NCI-H146 treated with DMSO at 0.1 percent for 48 hours (cell line): ENCODE measurements at regions not wholly inside any gene's neighbourhood (a gene's known extent, or its start where the extent isn't known, plus 50 kb on each side); places are given as distances from the start of the nearest gene placed in this dataset.

Source experiments
- DNase-seq: peaks from one replicate; lab custom pipeline; 2025; ENCODE audit not compliant: unreplicated experiment; lab: John Stamatoyannopoulos, UW

DNA sequence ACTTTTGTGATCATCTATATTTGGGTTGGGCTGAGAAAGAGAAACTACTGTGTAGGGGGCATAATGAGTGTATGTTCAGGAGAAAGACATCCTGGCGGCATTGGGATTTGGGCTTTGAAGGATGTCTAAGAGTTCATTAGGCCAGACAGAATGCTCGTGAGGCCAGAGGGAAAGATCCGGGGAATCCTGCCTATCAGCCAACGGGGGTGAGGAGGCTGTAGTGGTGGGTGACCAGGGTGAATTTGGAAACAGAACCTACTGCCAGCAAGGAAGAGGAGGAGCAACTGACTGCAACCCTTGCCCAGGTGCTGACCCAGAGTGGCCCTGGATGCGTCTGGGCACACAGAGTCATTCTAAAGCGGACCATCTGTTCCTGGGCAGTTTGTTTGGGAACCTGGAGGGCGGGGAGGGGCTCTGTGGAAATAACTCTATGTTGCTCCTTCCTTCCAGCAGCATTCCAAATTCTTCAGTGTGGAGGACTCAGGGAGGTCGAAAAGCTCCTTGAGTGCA lies 56.9 kb upstream of the ECE1 start:
- no peak for DNase-seq

DNA sequence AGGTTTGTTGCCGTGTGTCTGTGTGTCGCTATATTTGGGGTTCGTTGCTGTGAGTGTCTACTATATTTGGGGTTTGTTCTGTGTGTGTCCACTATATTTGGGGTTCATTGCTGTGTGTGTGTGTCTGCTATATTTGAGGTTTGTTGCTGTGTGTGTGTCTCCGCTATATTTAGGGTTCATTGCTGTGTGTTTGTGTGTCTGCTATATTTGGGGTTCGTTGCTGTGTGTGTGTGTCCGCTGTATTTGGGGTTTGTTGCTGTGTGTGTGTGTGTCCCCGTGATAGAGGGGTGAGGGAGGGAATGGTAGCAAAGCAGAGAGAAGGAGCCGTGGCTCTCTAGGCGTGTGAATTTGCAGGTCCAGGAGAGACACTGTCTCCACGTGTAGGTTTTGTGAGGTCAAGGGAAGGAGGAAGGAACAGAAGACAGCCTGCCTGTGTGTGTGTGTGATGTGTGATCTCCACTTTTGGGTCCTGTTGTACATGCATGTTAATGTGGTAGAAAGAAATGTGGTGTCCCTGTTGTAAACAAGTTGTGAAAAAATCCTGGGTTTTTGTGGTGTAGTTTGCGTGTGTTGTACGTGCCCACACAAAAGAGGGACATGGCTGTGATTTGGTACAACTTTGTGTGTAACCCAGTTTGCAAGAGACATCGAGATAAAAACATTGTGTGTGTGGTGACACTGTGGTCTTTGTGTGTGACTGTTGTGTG lies 56.3 kb upstream of the ECE1 start:
- DNase-seq: no peak

DNA sequence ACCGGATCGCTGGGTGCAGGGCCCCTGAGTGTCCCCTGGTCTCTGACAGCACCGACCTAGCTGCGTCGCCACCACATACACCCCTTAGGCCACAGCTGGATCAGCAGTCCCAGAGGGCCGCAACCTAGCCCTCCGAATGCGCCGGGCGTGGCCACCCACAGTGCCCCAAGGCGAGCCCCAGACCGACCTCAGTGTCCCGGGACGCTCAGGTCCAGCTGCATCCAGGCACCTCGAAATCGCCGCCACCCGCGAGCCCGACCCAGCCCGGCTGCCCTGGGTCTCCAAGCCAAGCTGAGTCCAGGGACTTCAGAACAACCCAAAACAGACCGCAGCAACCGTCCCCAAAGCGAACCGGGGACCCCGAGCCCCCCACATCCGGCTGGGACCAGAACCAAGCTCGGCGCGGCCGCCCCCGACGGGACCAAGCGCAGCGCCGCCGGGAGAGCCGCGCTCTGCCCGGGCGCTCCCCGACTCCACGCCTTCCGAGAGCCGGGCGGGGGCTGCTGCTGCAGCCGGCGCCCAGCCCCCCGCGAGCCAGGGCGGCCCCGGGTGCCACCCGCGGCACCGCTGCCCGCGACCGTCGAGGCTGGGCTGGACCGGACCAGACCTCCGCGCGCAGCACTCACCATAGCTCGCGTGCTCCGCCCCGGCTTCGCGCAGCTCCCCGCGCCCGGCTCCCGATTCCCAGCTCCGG lies 54.6 kb upstream of the ECE1 start:
- DNase-seq: no peak

DNA sequence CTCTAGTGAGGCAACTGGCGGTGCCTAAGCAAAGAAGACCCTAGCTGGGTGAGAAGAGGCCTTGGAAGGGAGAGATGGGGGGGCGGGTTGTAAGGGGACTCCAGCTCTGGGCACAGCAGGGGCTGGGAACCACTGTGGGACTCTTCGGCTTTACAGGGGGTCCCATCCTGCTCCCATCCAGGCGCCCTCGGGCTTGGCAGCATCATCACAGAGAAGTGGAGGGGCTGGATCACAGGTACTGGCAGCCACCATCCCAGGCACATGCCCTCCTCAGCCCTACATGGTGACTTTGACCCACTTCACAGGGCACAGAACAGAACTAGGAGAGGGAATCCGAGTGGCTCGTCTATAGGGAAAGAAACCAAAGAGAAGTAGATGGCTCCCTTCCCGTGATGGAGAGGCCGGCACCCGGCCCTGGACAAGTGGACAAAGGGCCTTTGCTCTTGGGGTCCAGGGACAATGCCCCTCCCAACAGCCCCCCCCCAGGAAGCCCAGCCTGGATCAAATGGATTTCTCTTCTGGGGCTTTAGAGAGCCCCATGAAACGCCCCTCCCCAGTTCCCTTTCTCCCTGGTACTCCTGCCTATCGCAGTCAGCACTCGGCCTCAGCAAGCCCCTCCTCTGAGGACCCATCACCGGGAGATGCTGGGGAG lies 54.0 kb upstream of the ECE1 start:
- DNase-seq: no peak

DNA sequence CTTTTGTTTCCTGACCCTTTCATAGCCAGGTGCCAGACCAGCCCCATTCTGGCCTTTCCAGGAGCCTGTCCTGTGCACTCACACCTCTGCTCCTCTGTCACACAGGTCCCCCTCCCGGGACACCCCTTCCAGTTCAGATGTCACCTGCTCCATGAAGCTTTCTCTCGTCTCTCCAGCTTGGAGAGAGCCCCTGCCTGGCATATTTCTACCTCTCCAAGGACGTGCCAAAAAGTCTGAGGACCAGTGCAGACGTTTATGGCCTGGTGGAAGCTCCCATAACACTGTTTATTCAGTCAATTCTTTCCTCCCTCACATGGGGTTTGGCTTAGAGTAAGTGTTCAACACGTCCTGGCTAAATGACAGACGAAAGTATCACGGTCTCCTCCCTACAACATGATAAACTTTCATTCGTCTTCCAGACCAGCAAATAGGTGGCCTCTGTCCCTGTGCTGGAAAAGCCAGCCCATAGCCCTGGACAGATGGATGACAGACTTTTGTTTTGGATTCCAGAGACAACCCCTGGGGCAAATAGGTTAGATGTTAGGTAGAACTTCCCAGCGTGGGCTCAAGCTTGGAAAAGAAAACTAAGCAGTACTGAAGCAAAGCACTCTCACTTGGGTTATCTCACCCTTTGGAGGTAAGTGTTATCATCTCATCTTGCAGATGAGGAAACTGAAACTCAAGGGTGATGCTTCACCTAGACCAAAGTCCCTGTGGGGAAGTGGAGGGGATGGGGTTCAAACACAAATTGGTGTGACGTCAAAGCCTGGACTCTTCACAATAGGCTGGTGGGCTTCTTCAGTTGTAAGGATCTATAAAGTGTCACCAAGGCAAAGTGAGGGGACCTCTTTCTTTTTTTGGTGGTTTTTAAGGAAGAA lies 52.9 kb upstream of the ECE1 start:
- DNase-seq: no peak

DNA sequence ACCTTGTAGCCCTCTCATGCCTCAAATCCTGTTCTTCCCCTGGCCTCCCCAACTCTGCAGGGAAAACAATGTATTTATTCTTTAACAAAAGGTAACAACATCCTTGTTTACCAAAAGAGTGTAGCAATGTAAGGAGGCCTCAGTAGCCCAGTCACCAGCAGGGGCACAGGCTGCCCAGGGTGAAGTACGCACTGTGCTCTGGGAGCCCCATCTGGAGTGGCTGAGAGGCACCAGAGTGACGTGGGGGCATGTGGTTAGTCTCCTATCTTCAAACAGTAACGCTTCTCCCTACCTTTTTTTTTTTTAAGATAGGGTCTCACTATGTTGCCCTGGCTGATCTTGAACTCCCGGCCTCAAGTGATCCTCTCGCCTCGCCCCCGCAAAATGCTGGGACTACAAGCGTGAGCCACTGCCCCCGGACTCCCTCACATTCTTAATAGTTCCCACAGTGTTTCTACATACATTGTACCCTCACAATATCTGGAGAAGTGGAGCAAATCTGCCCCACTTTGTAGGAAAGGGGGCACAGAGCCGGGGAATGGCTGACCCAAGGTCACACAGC lies 51.3 kb upstream of the ECE1 start:
- no peak for DNase-seq

DNA sequence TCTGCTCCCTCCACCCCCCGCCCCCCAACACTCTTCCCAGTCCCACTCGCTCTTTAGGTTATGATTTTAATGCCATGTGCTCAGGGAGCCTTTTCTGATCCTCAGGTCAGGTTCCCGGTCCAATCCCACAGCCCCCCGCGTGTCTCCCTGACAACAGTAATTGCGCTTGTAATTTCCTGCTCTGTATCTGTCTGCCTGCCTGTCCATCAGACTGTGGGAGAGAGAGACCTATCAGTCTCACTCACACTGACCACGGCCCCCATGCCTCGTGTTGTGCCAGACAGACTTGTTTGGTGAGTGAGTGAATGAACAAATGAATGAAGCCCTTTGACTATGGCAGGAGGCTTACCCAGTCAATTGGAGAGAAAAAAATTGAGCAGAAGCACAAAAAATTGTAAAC lies 50.8 kb upstream of the ECE1 start:
- DNase-seq: peak; percentile 12

DNA sequence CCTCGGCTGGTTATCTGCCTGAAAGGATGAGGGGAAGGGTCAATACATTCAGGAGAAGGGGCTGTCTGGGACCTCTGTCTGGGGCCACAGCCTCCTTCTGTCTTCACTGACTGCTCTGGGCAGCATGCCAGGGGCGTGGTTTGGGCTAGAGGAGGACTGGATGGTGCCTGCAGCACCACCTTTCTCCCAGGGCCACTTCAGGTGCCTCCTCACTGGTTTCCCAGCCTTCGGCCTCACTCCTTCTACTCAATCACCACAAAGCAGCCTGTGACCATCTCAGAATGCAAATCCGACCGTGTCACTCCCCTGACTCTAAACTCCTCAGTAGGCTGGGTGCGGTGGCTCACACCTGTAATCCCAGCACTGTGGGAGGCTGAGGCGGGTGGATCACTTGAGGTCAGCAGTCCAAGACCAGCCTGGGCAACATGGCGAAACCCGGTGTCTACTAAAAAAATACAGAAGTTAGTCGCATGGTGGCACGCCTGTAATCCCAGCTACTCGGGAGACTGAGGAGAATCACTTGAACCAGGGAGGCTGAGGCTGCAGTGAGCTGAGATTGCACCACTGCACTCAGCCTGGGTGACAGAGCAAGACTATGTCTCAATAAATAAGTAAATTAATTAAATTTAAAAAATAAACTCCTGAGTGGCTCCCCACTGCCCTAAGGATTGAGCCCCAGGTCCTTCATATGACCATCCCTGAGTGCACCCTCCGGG lies 50.1 kb upstream of the ECE1 start:
- DNase-seq: no peak
